GM19324 (cell line): ENCODE measurements at regions not wholly inside any gene's neighbourhood (a gene's known extent, or its start where the extent isn't known, plus 50 kb on each side); places are given as distances from the start of the nearest gene placed in this dataset.

ENCODE experiments used
- ATAC-seq: cut with Tn5 transposase; IDR thresholded peaks from one replicate; pipeline ENCODE4 v1.9.1; 2021; ENCODE audit warnings: mild to moderate bottlenecking, moderate library complexity; ENCODE audit not compliant: unreplicated experiment, low FRiP score

DNA sequence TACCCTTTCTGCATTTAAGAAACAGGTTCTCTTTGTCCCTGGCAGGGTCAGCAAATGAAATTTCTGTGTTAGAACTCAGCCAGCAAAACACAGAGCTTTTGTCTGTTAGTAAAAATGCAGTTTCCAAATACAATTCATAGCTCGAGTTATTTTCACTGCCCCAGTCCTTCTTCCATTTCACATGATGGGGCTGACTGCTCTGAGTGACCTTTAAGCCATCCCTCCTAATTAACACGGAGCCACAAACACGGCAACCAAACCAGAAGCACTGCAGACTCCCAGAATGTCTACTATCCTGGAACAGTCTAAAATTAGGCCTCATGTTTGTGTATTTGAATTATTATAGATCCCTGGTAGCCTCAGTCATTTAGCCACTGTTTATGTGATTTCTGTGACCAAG is 99.1 kb upstream of the RGS4 start:
- ATAC-seq, result no peak

DNA sequence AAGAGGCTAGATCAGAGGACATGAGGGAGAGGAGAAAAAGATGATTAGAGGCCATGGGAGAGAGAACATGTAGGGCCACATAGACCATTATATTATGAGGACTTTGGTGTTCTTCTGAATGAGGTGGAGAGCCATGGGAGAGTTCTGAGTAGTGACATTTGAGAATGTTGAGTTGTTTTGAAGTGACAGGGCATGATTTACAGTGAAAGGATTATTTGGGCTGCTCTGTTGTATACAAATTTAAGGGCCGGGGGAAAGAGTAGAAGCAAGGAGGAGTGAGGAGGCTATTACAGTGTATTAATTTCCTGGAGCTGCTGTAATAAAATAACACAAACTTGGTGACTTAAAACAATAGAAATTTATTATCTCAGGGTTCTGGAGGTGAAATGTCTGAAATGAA is 102.5 kb upstream of the RGS4 start:
- no peak for ATAC-seq

DNA sequence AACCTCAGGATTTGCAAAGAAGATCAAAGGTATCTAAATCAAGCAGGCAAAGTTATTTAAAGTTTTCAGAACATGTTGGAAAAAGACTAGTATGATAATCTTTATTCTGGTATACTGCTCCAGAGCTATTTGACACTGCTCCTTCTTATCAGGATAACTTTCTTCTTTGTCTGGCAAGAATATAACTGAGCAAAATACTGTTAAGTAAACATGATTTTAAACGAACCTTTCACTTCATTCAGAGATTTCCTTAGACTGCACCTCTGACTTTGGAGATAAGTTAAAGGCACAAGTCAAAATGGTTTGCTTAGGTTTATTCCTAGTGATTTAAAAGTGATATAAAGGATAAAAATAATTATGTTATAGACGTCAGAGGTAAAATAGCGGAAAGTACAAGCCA is 103.9 kb upstream of the CCDC190 start:
- no peak for ATAC-seq

DNA sequence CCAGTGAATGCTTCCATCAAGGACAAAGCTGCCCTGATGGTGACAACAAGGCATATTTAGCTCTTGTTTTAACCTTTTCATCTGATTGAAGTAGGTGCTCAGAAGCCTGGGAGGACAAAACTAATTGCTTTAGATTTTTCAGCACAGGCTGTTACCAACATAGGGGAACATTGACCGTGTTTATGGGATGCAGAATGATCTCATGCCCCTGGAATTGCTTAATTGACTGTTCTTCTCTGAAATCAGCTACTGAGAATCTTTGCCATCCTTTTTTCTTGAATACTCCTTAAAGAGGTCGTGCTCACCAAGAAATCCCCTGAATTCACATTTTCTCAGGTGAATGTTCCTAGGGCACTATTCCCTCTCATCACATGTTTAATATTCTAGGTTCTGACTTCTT is 95.9 kb upstream of the CCDC190 start:
- no peak for ATAC-seq

DNA sequence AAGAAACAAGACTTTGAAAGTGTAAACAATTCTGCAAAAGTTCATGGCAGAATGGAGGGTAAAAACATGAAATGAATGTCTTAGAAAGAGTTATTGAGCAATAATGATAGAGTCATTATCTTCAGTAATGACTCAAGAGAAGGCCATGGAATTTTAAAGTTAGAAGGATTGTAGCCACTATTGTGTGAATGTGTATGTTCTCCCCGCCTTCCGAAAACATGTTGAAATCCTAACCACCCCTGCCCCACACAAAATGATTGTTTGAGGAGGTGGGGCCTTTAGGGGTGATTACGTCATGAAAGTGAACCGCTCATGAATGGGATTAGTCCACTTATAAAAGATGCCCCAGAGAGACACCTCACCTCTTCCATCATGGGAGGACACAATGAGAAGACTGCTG is 93.8 kb upstream of the CCDC190 start:
- no peak for ATAC-seq

DNA sequence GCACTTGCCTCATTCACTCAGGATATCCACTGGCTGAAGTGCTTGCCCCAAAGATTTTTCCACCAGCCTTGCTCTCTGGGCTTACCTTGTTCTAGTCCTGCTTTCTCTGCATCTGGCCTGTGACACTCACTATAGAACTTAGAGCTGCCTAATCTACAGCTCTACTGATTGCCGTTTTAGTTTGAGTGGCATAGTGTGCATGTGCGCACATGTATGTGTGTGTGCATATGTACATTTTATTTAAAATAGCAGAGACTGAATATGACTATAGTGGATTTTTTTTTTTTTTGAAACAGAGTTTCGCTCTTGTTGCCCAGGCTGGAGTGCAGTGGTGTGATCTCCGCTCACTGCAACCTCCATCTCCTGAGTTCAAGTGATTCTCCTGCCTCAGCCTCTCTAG is 92.0 kb upstream of the CCDC190 start:
- no peak for ATAC-seq

DNA sequence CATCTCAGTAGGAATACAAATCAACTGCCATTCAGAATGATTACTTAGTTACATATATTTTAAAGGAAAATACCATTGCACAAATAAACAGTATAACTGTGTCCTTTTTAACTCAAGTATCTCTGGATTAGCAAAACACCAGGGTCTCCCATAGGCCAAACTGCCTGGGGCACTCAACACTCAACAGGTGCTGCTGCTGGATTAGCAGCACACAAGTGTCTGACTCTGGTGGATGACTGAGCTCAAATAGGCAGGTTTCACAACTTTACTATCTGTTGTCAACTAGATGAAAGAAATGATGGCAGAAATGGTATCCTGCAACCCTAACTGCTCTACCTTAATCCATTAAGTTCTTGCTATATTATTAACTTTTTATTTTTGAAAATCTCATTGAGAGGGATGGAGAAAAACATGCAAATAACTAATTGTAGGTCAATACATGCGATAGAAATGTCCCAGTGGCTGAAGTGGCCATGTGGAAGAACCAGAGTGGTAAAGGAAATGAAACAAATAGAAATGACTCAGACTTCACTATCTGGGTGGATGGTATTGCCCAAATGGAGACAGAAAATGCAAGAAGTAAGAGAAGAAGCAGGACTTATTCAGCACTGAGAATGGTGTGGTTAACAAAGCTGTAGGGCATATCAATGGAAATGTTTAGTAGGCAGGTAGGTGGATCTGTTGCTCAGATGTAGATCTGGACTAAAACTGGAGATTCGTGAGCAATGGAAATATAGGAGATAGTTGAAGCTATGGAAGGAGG is 90.8 kb upstream of the CCDC190 start:
- ATAC-seq, result peak; percentile 83

DNA sequence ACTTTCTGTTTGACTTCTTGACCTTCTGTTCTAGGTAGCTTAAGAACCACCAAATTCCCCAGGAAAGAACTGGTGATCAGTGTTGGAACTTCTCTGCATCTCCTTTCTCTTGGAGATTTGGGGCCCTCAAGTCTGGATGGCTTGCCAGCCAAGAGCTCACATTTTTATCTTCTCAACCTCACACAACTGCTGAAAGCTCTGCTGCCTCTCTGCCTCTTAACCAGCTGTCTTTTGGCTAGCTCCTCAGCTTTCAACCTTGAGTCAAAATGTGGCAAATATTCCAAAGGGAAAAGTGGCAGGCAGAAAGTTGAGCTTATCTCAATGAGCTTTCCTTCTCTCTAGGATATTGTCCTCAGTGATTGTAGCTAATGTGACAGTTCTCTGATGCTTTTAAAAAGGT is 89.2 kb upstream of the CCDC190 start:
- no peak for ATAC-seq

DNA sequence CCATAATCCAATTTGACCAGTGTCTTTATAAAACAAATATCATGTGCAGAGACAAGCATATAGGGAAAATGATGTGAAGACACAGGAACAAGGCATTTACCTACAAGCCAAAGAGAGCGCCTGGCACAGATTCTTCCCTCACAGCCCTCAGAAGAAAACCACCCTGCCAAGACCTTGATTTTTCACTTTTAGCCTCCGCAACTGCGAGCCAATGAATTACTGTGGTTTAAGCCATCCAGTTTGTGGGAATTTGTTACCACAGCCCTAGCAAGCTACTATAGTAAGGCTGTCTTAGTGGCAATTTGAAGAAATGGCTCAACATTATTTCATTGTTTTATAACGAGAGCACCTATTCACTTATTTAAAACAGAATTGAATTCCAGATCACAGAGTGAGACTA is 85.7 kb upstream of the CCDC190 start:
- ATAC-seq, result no peak

DNA sequence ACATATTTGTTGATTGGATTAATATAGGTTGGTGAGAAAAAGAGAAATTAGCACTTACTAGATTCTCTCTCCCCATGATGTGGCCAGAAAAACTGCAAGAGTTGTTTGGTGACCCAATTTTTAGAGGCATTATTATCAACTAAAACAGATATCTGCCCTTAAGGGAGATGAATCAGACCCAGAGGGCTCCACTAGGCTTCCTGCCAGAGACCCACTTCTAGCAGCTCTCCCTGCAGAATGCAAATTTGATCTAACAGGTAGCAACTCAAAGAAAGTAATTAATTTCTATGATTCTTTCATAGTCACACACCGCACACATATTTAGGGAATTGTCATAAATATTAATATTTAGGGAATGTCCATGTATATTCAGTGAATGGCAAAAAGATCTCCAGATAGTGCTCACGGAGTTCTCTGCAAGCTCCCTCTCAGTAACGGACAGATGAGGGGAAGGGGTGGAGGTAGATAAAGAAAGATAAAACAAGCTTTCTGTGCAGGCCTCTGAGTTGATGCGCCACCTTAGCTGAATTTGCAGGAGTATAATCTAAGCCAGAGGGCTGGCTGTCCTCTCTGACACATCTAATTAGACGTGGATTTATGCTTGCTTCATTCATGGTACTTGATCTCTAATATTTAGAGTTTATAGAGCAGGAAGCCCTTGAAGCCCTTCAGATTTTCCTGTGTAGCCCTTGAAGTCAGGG is 84.1 kb upstream of the CCDC190 start:
- ATAC-seq, result no peak

DNA sequence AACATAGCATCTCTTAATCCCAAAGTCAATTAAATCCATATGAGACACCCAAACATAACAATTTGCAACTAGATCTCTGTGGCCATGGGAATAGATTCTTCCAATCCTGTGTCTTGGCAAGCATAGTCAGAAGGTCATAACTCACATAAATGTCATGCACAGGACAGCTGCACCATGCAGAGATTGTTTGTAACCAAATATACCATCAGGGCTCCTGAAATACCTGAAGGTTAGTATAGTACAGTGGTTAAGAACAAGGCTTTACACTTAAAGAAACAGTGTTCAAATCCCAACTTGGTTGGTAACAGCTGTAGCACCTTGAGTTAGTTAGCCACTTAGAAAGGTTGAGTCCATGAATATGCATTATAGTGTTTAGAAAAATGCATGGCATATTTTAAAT is 82.6 kb upstream of the CCDC190 start:
- ATAC-seq, result no peak

DNA sequence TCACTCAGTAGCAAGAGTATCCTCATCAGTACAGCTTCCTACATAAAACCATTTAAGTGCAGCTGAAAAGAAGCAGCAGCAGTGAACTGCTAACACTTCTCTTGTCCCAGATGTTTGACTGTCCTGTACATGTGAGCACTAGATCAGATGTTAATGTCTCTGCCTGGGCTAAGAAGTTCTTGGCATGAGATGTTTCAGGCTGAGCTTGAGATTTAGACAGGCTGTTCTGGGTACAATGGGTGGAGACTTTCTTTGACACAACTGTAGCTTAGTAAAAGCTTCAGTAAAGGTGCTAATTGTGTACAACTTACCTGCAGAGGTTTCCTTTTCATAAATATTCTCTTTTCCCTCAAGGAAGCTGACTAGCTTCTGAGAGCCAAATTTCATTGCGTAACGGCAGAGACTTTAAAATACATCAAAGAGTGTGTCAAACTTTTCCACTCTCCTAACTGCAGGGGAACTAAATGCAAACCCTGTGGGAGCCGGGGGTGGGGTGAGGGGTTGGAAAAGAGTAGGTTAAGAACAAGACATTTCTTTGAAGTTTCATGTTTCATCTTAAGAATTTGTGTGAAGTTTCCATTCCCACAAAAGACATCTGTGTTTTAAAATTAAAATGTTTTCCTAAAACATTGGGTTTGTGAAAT is 82.1 kb upstream of the CCDC190 start:
- no peak for ATAC-seq

DNA sequence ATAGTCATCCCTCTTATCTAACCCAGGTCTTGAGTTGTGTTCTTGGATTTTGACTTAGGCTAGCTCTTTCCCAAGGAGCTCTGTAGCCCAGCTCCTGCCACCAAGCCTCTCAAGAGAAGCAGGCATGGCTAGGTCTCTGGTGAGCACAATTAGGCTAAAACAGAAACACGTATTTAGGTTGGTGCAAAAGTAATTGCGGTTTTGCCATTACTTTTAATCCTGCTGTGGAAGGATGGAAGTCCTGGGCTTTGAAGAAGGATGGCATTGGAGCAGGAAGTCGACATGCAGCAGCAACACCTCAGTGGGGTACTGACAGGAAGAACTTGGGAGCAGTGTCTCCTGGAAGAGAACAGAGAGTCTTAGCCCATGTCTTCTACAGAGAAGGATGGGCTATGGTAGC is 80.0 kb upstream of the CCDC190 start:
- ATAC-seq, result no peak

DNA sequence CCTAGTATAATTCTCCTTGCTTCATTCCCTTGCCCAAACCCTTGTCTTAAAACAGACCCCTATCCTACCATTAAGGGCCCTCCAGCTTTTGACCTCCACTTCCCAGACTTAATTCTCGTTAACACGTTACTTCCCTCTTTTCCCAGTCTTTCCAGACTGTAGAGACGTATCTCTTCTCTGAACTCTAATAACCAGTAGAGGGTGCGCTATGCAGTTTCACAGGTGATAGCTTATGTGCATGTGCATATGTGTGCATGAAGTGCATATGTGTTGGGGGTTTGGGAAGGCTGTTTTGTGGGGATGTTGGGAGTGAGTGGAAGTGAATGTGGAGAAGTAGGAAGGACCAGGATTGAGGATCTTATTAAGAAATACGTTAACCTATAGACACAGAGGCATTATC is 78.1 kb upstream of the CCDC190 start:
- ATAC-seq, result no peak

DNA sequence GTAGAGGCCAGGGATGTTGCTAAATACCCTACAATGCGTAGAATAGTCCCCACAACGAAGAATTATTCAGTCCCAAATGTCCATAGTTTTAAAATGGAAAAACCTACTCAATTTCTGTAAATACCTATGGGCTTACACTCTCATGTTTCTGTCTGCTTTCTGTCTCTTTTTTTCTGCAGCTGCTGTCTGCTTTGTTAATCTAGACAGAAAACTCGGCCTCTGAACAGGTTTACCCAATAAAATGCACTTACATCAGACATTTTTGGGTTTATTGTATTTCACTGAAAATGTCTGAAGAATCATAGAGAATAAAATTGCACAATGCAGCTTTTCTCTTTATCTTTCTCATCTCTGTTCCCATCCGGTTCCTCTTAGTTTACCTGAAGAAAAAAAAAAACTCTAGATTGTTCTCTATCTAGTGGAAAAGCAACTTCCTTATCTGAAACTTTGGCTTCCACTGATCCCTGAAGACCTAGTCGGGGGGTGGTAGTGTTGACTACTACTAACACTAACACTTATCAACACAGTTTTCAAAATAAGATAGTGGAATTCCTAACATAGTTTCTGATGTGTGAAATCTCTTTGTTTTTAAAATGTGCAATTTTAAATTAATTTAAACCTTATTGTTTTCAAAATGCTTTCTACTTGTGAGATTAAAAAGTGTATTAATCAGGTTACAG is 76.9 kb upstream of the CCDC190 start:
- ATAC-seq, result no peak

DNA sequence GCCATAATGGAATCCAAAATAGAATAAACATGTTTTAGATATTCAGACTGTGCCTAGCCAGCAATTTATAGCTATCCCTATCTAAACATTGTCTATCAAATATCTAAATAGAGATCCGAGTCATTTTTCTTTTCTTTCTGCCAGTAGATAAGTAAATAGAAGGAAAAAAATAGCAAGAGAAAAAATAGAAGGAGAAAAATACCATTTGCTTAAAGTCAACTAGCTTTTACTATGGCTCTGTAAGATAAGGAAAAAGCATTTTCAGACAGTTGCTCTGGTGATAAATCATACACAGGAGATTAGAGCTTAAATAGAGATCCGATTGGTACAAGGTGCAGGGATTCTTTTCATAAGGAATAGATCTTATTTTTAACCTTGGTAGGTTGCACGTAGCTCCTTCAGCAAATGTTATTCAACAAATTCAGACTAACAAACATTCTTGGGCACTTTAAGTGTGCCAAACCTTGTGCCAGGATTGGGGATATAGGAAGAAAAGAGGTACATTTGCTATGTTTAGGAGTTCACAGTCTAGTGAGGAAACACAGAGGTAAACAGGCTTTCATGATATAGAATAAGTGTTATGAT is 70.1 kb upstream of the CCDC190 start:
- no peak for ATAC-seq

DNA sequence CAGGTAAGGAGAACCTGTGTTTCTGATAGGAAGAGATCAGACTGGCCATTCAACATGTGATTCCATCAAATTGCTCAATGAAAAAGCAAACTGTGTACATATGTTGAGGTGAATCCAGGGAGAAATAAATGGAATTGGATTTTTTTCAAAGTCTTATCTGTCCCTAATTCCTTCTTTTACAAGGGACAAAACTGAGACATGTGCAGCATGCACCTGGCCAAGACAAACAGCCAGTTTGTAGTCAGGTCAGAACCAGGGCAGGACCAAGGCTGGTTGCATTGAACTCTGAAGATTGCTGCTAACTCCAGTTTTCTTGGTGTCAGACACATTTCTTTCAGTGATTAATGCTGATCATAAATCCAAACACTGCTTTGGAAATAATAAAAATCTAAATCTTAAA is 69.6 kb upstream of the CCDC190 start:
- no peak for ATAC-seq

DNA sequence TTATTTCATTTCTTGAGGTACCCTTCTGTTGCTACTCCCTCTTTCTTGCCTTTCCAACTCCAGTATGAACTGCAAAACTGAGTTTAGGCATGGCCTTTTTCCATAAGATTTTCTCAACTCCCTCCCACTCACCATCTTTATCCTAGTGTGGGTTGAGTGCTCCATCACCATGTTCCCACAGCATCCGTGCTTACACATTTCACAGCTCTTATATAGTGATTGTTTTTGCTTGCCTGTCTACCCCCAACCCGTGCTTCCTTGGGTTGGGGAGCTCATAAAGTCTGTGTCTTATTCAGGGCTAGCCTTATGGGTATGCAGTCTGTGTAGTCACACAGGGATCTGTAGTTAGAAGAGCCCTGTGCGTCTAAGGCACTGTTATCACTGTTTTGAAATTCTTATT is 68.2 kb upstream of the CCDC190 start:
- ATAC-seq, result no peak

DNA sequence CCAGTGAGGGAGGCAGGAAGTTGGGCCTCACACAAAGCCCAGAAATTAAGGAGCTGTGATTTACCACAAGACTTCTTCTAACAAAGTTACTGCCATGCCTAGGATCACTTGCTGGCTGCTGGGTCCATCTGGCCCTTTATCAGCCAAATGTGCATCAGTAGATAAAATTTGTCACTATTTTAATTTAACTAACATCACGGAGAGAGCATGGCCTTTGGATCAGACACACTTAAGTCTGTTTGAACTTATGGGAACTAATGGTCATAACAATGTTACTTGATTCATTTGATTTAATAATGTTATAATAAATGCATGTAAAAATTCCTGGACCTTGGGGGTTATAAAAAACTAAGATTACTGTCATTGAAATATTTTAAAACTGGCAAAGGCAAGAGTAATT is 67.2 kb upstream of the CCDC190 start:
- ATAC-seq, result no peak

DNA sequence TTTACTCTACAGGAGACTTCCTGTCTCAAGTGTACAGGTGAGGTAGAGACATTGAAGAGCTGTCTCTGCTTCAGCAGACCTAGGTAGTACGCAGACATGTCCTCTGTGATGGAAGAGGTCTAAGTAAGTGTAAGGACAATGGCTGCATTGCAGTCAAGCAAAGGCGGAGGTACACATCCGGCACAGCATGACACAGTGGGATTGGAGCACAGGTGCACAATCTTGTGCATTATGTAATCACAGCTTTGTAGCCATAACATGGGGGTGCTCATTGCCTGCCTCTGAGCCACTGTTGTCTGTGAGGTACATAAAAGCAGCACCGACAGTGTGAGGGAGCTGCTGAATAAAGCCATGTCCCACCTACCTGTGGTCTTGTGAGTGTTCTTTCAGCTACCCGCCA is 66.4 kb upstream of the CCDC190 start:
- no peak for ATAC-seq

DNA sequence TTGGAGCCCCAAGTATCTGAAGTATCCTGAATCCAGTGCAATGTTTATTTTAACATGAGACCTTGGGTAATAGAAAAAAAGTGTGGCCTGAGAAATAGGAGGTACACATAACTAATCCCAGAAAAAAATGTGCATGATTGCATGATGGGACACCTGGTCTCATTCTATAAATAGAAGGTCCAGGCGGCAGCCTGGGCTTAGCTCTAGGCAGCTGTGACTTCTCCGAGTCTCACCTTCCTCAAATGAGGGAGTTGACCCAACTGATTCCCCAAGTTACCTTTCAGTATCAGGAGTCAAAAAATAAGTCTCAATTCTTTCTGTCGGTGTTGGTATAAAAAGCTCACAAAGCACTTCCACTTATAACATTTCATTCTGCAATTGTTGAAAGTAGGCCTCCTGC is 65.9 kb upstream of the CCDC190 start:
- no peak for ATAC-seq
